SK-N-DZ (cell line): ENCODE measurements at regions not wholly inside any gene's neighbourhood (a gene's known extent, or its start where the extent isn't known, plus 50 kb on each side); places are given as distances from the start of the nearest gene placed in this dataset.
"Not testable (repeated sequence)": the region's sequence is repeated elsewhere in the genome, so short reads cannot be mapped to it uniquely, and the experiment has no call there.

Experiments
- DNase-seq: peaks from one replicate; pipeline ENCODE4 v3.0.0-alpha.2; 2015; ENCODE audit warnings: low spot score

GRCh38 chr4:31261632-31262031, 541.5 kb downstream of the PCDH7 start:
- no peak for DNase-seq

- DNase-seq: not testable (repeated sequence)
Measured at GRCh38 chr4:31266094-31266493, 545.9 kb downstream of the PCDH7 start.

GRCh38 chr4:31272331-31273061, 552.3 kb downstream of the PCDH7 start:
- DNase-seq: no peak

- no peak for DNase-seq
Measured at GRCh38 chr4:31275906-31276305, 555.7 kb downstream of the PCDH7 start.

- DNase-seq: no peak
Measured at GRCh38 chr4:31283679-31284078, 563.5 kb downstream of the PCDH7 start.

- DNase-seq: no peak
Measured at GRCh38 chr4:31290836-31291235, 570.7 kb downstream of the PCDH7 start.

- DNase-seq: no peak
Measured at GRCh38 chr4:31291238-31291637, 571.1 kb downstream of the PCDH7 start.

GRCh38 chr4:31294655-31295480, 574.7 kb downstream of the PCDH7 start:
- peak; percentile 92 for DNase-seq

GRCh38 chr4:31298737-31299136, 578.6 kb downstream of the PCDH7 start:
- DNase-seq: no peak

GRCh38 chr4:31307029-31307428, 586.9 kb downstream of the PCDH7 start:
- DNase-seq: no peak

GRCh38 chr4:31324814-31325213, 604.6 kb downstream of the PCDH7 start:
- no peak for DNase-seq

- no peak for DNase-seq
Measured at GRCh38 chr4:31325300-31325699, 605.1 kb downstream of the PCDH7 start.

- no peak for DNase-seq
Measured at GRCh38 chr4:31327031-31327430, 606.9 kb downstream of the PCDH7 start.

- no peak for DNase-seq
Measured at GRCh38 chr4:31328932-31329331, 608.8 kb downstream of the PCDH7 start.

- DNase-seq: no peak
Measured at GRCh38 chr4:31334086-31334910, 614.1 kb downstream of the PCDH7 start.

GRCh38 chr4:31338000-31338399, 617.8 kb downstream of the PCDH7 start:
- peak; percentile 63 for DNase-seq

GRCh38 chr4:31341601-31342359, 621.6 kb downstream of the PCDH7 start:
- no peak for DNase-seq

- no peak for DNase-seq
Measured at GRCh38 chr4:31343061-31343460, 622.9 kb downstream of the PCDH7 start.

GRCh38 chr4:31349907-31350306, 629.7 kb downstream of the PCDH7 start:
- no peak for DNase-seq

GRCh38 chr4:31351695-31352094, 631.5 kb downstream of the PCDH7 start:
- DNase-seq: no peak

GRCh38 chr4:31356839-31357238, 636.7 kb downstream of the PCDH7 start:
- no peak for DNase-seq
